ENCODE measurements at regions not wholly inside any gene's neighbourhood (a gene's known extent, or its start where the extent isn't known, plus 50 kb on each side); places are given as distances from the start of the nearest gene placed in this dataset.
A peak's percentile ranks its signal among the peaks of the same experiment; 100 is the strongest.
"Not testable (repeated sequence)": the region's sequence is repeated elsewhere in the genome, so short reads cannot be mapped to it uniquely, and the experiment has no call there.

GRCh38 chrX:139026406-139026805, 314.9 kb upstream of the FGF13 start:
- DNase-seq = no peak

- no peak for DNase-seq
Observed at GRCh38 chrX:139025816-139026215, 314.3 kb upstream of the FGF13 start.

- DNase-seq = no peak
Observed at GRCh38 chrX:139023531-139023930, 312.0 kb upstream of the FGF13 start.

- peak; percentile 2 for DNase-seq
Observed at GRCh38 chrX:139020801-139021200, 309.3 kb upstream of the FGF13 start.

GRCh38 chrX:139018436-139018835, 306.9 kb upstream of the FGF13 start:
- no peak for DNase-seq

GRCh38 chrX:139015627-139016026, 304.1 kb upstream of the FGF13 start:
- DNase-seq = no peak

- DNase-seq = no peak
Observed at GRCh38 chrX:139008185-139008584, 296.7 kb upstream of the FGF13 start.

- DNase-seq = not testable (repeated sequence)
Observed at GRCh38 chrX:139003856-139004527, 292.5 kb upstream of the FGF13 start.

- no peak for DNase-seq
Observed at GRCh38 chrX:139002319-139002718, 290.8 kb upstream of the FGF13 start.

GRCh38 chrX:138996268-138996667, 284.8 kb upstream of the FGF13 start:
- DNase-seq = no peak

- DNase-seq = no peak
Observed at GRCh38 chrX:138995458-138995857, 283.9 kb upstream of the FGF13 start.

GRCh38 chrX:138990425-138990824, 278.9 kb upstream of the FGF13 start:
- DNase-seq = not testable (repeated sequence)

GRCh38 chrX:138986866-138987265, 275.3 kb upstream of the FGF13 start:
- DNase-seq = peak; percentile 1

- DNase-seq = peak; percentile 1
Observed at GRCh38 chrX:138986235-138986634, 274.7 kb upstream of the FGF13 start.

- DNase-seq = no peak
Observed at GRCh38 chrX:138982365-138982764, 270.8 kb upstream of the FGF13 start.

GRCh38 chrX:138964501-138964900, 253.0 kb upstream of the FGF13 start:
- DNase-seq = no peak

GRCh38 chrX:138962419-138962818, 250.9 kb upstream of the FGF13 start:
- not testable (repeated sequence) for DNase-seq

- no peak for DNase-seq
Observed at GRCh38 chrX:138954976-138955375, 243.5 kb upstream of the FGF13 start.

GRCh38 chrX:138946926-138947325, 235.4 kb upstream of the FGF13 start:
- DNase-seq = no peak

- no peak for DNase-seq
Observed at GRCh38 chrX:138945219-138945618, 233.7 kb upstream of the FGF13 start.

GRCh38 chrX:138939038-138939437, 227.5 kb upstream of the FGF13 start:
- no peak for DNase-seq

- DNase-seq = no peak
Observed at GRCh38 chrX:138938003-138938402, 226.5 kb upstream of the FGF13 start.

GRCh38 chrX:138931212-138931611, 219.7 kb upstream of the FGF13 start:
- DNase-seq = no peak

GRCh38 chrX:138930583-138930945, 219.0 kb upstream of the FGF13 start:
- DNase-seq = no peak

- peak; percentile 26 for DNase-seq
Observed at GRCh38 chrX:138929926-138930582, 218.5 kb upstream of the FGF13 start.
